Heart left ventricle (tissue), 16 donors: ENCODE measurements at regions not wholly inside any gene's neighbourhood (a gene's known extent, or its start where the extent isn't known, plus 50 kb on each side); places are given as distances from the start of the nearest gene placed in this dataset.

Source experiments
- ATAC-seq, 4 donors: fragments of 200-7000 bp; cut with Tn5 transposase; one replicate each; pipeline ENCODE4 v1.9.1; 2020 to 2022; ENCODE audit warnings: moderate library complexity in 4 of 4, mild to moderate bottlenecking in 3 of 4, moderate number of reproducible peaks in 1 of 4
- DNase-seq, 5 donors: peaks; one replicate each; pipeline ENCODE4 v3.0.0-alpha.2; 2020
- H3K27ac ChIP-seq, 12 donors: fragments of 200-600 bp; sonication (generic) in 4 of 12; one replicate each; pipeline versions ENCODE4 v1.5.0 to v1.8.0; 2016 to 2022; ENCODE audit warnings: mild to moderate bottlenecking in 2 of 12
- H3K27me3 ChIP-seq, 9 donors: fragments of 200-600 bp; sonication (generic) in 2 of 9; one replicate each; pipeline versions ENCODE4 v1.5.1 to v1.8.0; 2016 to 2022; ENCODE audit warnings: mild to moderate bottlenecking in 3 of 9
- H3K36me3 ChIP-seq, 9 donors: fragments of 200-600 bp; sonication (generic) in 2 of 9; one replicate each; pipeline versions ENCODE4 v1.5.0 to v1.8.0; 2018 to 2022; ENCODE audit warnings: mild to moderate bottlenecking in 2 of 9
- H3K4me1 ChIP-seq, 12 donors: fragments of 200-600 bp; sonication (generic) in 4 of 12; one replicate each; pipeline versions ENCODE4 v1.5.0 to v1.8.0; 2016 to 2022; ENCODE audit warnings: mild to moderate bottlenecking in 3 of 12
- H3K4me3 ChIP-seq, 12 donors: fragments of 200-600 bp; sonication (generic) in 4 of 12; one replicate each; pipeline versions ENCODE4 v1.5.0 to v1.8.0; 2017 to 2022; ENCODE audit warnings: mild to moderate bottlenecking in 9 of 12, moderate library complexity in 4 of 12
- H3K9me3 ChIP-seq, 12 donors: fragments of 200-600 bp; sonication (generic) in 4 of 12; one replicate each; pipeline versions ENCODE4 v1.5.0 to v1.8.0; 2016 to 2022; ENCODE audit warnings: mild to moderate bottlenecking in 1 of 12
- POLR2A ChIP-seq, 2 donors: fragments of 450-650 bp; IDR thresholded peaks; one replicate each; pipeline ENCODE4 v1.6.1; 2017; ENCODE audit warnings: antibody characterized with exemption in 2 of 2, mild to moderate bottlenecking in 2 of 2, moderate library complexity in 2 of 2
- WGBS, 4 donors: extraction: QIAGEN DNeasy Blood & Tissue Kit in 2 of 4; methylation state at CpG; one replicate each; pipeline versions ENCODE4 v1.1.5 to v1.1.7; 2013 to 2018; 5-methylcytosine and 5-hydroxymethylcytosine counted together
- intact Hi-C, 10 donors: fragments of 100-400 bp; cut with DNase I; formaldehyde crosslinking; loops; one replicate each; pipeline versions ENCODE4 v1.11.1 to v1.14.2; 2022
- TF ChIP-seq, protein P1 (sequence below), 12 donors: fragments of 200-600 bp; sonication (generic) in 4 of 12; IDR thresholded peaks; one replicate each; pipeline versions ENCODE4 v1.5.0 to v1.8.0; 2018 to 2022; ENCODE audit warnings: antibody characterized with exemption in 12 of 12, mild to moderate bottlenecking in 5 of 12
- donor health status: ischemic (EF 13 %, LVEDD 7.1; RV severe dilation, severe dysfunction).
- donor health status: healthy with polysubstance abuse.
- donor health status: DM: no; HTN: yes; CAD: no.
- donor health status: DM: no; HTN: no; CAD: no.
- donor health status: ischemic (EF 25% LVEDD 6.9; RV normal size, moderate dysfunction).
- donor health status: ischemic (EF 25% LVEDD 5.7; RV mildly dilated, moderate dysfunction).
- donor health status: healthy.
- donor health status: DM: yes; HTN: yes; CAD: no.
- donor health status: ischemic (EF 35%, LVEDD 5.7; RV mildly dilated, moderate dysfunction).
- donor health status: nonischemic (EF 11% LVEDD 7.7; RV severe dilation, severe dysfunction).
- donor health status: DM: yes; HTN: yes; CAD: no.
- donor health status: PGD.
- donor health status: ischemic (EF 29% LVEDD 5.4; RV normal size, mild dysfunction).
- donor health status: nonischemic (EF 23%, LVEDD 6.1; RV moderate dilation, normal function).

DNA sequence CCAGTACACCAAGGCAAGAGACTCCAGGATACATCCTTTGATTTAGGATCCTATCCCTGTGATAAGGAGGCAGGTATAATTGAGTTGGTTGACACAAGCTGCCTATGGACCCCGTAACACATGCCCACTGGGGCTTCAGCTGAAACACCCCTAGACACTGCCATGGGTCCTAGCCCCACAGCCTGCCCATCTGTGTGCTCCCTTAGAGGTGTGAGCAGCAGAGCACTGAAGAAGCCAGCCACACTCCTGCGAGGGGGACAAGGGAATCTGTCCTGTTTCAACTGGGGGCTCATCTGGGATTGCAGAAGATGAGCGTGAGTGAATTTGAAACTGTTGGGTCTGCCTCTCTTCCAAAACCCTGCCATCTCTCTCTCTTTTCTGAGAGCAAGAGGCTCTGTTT is 385.9 kb upstream of the SLITRK6 start:
- H3K27ac ChIP-seq = no peak overlapping the region
- TF ChIP-seq, protein P1, sequence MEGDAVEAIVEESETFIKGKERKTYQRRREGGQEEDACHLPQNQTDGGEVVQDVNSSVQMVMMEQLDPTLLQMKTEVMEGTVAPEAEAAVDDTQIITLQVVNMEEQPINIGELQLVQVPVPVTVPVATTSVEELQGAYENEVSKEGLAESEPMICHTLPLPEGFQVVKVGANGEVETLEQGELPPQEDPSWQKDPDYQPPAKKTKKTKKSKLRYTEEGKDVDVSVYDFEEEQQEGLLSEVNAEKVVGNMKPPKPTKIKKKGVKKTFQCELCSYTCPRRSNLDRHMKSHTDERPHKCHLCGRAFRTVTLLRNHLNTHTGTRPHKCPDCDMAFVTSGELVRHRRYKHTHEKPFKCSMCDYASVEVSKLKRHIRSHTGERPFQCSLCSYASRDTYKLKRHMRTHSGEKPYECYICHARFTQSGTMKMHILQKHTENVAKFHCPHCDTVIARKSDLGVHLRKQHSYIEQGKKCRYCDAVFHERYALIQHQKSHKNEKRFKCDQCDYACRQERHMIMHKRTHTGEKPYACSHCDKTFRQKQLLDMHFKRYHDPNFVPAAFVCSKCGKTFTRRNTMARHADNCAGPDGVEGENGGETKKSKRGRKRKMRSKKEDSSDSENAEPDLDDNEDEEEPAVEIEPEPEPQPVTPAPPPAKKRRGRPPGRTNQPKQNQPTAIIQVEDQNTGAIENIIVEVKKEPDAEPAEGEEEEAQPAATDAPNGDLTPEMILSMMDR (IDR thresholded peaks at IDR 0.05) = no peak

DNA sequence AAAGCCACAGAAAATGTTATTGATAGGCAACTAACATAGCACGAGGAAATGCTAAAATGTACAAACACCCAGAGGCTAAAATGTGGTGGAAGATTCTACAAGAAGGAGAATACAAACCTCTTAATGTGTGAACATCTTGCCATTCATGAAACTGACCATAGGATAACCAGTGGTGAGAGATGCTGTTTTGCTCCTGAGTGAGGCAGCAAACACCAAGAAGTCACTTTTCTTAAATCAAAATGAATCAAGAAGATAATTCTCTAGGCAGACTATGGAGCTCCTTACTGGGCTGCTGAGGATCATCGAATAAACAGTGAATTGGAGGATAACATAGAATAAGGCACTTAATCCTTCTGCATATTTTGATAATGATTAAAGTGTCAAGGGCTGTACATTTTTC is 375.4 kb upstream of the SLITRK6 start:
- 66 to 75% (median 72%) methylated on average over 2 of the region's 2 CpGs for WGBS, 4 donors
- H3K27ac ChIP-seq = no peak overlapping the region
- TF ChIP-seq, protein P1 (IDR thresholded peaks at IDR 0.05) = no peak
- TF ChIP-seq POLR2A (IDR thresholded peaks at IDR 0.05) = no peak
- no peaks in the 10 kb centered on the region for H3K4me1 ChIP-seq
- no peak overlapping the region for H3K4me3 ChIP-seq
- no peaks in the 10 kb centered on the region for H3K27me3 ChIP-seq
- no peaks in the 10 kb centered on the region for H3K36me3 ChIP-seq
- no peaks in the 10 kb centered on the region for H3K9me3 ChIP-seq
- intact Hi-C loops = no loop called here
- DNase-seq (no peak), ATAC-seq (no peak)

More for the DNA sequence above, 385.9 kb upstream of the SLITRK6 start:
- intact Hi-C loops = no loop called here
- no peaks in the 10 kb centered on the region for H3K27me3 ChIP-seq
- H3K36me3 ChIP-seq = no peaks in the 10 kb centered on the region
- H3K9me3 ChIP-seq = peaks cover 0 to 18% (median 0%) of the 10 kb centered on the region in 12 donors
- DNase-seq = no peak
- ATAC-seq = no peak
- no peak overlapping the region for H3K4me3 ChIP-seq
- H3K4me1 ChIP-seq = no peaks in the 10 kb centered on the region
- 48 to 94% (median 84%) methylated on average over 2 to 3 of the region's 3 CpGs for WGBS, 4 donors

- 64 to 67% (median 67%) methylated on average over 3 of the region's 3 CpGs for WGBS, 4 donors
- Histone ChIP-seq H3K4me1 (no peaks in the 10 kb centered on the region), H3K27me3 (no peaks in the 10 kb centered on the region), H3K27ac (no peak overlapping the region), H3K4me3 (no peak overlapping the region), H3K36me3 (no peaks in the 10 kb centered on the region), H3K9me3 (no peaks in the 10 kb centered on the region)
- no peak for DNase-seq
- intact Hi-C loops = no loop called here
- TF ChIP-seq, protein P1 (IDR thresholded peaks at IDR 0.05) = no peak
- TF ChIP-seq POLR2A (IDR thresholded peaks at IDR 0.05) = no peak
- no peak for ATAC-seq
These were observed 373.7 kb upstream of the SLITRK6 start for GRCh38 chr13:86172961-86173360.

GRCh38 chr13:86161257-86161656 is 362.0 kb upstream of the SLITRK6 start:
- TF ChIP-seq, protein P1 (IDR thresholded peaks at IDR 0.05) = no peak
- no peak for TF ChIP-seq POLR2A (IDR thresholded peaks at IDR 0.05)

More at GRCh38 chr13:86161257-86161656, 362.0 kb upstream of the SLITRK6 start:
- no peaks in the 10 kb centered on the region for H3K36me3 ChIP-seq
- intact Hi-C loops = no loop called here
- DNase-seq (no peak), ATAC-seq (no peak)
- H3K27ac ChIP-seq = no peak overlapping the region
- H3K9me3 ChIP-seq = peaks cover 0 to 2% (median 0%) of the 10 kb centered on the region in 12 donors
- 29 to 55% (median 40%) methylated on average over 1 of the region's 1 CpG for WGBS, 4 donors
- H3K4me3 ChIP-seq = no peak overlapping the region
- no peaks in the 10 kb centered on the region for H3K27me3 ChIP-seq
- H3K4me1 ChIP-seq = no peaks in the 10 kb centered on the region
